HL-60 (cell line): ENCODE measurements at regions not wholly inside any gene's neighbourhood (a gene's known extent, or its start where the extent isn't known, plus 50 kb on each side); places are given as distances from the start of the nearest gene placed in this dataset.

Experiments
- DNase-seq, 2 experiments: peaks; one replicate each; pipeline ENCODE4 v3.0.0-alpha.2; 2010 to 2020; ENCODE audit warnings: low read depth in 1 of 2, low spot score in 1 of 2
- H3K27ac ChIP-seq: fragments of 250-450 bp; sonication (Bioruptor Pico); replicated peaks from 2 replicates; pipeline ENCODE4 v1.5.1; 2020; ENCODE audit warnings: mild to moderate bottlenecking, moderate library complexity
- H3K27me3 ChIP-seq: fragments of 250-450 bp; sonication (Bioruptor Pico); 2 replicates; pipeline ENCODE4 v1.5.1; 2021; ENCODE audit warnings: mild to moderate bottlenecking, moderate library complexity; ENCODE audit not compliant: insufficient read depth, poor library complexity, severe bottlenecking
- H3K4me3 ChIP-seq: replicated peaks from 2 replicates; pipeline ENCODE4 v1.5.1; 2011; ENCODE audit warnings: mild to moderate bottlenecking, control low read depth, low read length; ENCODE audit not compliant: insufficient read depth
- GABPA ChIP-seq: IDR thresholded peaks from 2 replicates; pipeline ENCODE4 v1.6.1; 2012; ENCODE audit warnings: low read depth
- POLR2AphosphoS5 ChIP-seq: IDR thresholded peaks from 2 replicates; pipeline ENCODE4 v1.6.1; 2012; ENCODE audit warnings: low read depth
- SPI1 ChIP-seq: IDR thresholded peaks from 2 replicates; pipeline ENCODE4 v1.6.1; 2012; ENCODE audit warnings: low read depth, mild to moderate bottlenecking, borderline replicate concordance
- TF ChIP-seq, protein P1 (sequence below): IDR thresholded peaks from 2 replicates; pipeline ENCODE4 v1.6.1; 2012; ENCODE audit warnings: low read depth; ENCODE audit not compliant: insufficient replicate concordance
- TF ChIP-seq, protein P2 (sequence below): IDR thresholded peaks from one replicate; pipeline ENCODE4 v1.5.1; 2011; ENCODE audit warnings: low read length, control low read depth, inconsistent platforms; ENCODE audit not compliant: insufficient read depth

DNA sequence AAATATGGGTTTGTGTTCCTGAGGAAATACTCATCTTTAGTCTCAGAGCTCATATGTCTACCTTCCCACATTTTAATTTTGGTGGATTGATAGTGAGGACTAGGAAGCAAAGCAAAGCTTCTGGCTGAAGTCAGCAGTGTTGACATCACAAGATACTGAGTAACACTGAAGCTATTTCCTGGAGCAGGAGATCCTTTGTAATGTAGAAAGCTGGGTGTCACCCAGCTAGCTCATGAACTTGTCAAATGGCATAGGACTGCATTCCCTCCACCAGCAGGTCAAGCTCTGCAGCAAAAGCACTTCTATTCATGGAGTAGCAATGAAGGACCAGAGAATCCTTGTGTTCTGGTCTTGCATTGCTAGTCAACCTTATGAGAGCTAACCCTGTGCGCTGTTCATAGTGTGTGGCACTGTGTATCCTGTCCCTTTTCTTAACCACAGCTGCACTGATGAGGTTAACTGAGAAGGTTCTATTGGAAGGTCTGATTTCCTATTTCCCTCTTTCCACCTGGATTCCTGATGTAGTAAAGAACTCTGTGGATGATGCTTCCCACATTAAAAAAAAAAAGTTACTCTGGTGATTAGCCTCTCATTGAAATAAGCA is 94.8 kb upstream of the ZNF804B start:
- DNase-seq = no peak
- H3K27ac ChIP-seq = no peak overlapping the region
- H3K27me3 ChIP-seq = no peaks in the 10 kb centered on the region
- TF ChIP-seq SPI1 (no peak), GABPA (no peak)
- TF ChIP-seq, protein P1, sequence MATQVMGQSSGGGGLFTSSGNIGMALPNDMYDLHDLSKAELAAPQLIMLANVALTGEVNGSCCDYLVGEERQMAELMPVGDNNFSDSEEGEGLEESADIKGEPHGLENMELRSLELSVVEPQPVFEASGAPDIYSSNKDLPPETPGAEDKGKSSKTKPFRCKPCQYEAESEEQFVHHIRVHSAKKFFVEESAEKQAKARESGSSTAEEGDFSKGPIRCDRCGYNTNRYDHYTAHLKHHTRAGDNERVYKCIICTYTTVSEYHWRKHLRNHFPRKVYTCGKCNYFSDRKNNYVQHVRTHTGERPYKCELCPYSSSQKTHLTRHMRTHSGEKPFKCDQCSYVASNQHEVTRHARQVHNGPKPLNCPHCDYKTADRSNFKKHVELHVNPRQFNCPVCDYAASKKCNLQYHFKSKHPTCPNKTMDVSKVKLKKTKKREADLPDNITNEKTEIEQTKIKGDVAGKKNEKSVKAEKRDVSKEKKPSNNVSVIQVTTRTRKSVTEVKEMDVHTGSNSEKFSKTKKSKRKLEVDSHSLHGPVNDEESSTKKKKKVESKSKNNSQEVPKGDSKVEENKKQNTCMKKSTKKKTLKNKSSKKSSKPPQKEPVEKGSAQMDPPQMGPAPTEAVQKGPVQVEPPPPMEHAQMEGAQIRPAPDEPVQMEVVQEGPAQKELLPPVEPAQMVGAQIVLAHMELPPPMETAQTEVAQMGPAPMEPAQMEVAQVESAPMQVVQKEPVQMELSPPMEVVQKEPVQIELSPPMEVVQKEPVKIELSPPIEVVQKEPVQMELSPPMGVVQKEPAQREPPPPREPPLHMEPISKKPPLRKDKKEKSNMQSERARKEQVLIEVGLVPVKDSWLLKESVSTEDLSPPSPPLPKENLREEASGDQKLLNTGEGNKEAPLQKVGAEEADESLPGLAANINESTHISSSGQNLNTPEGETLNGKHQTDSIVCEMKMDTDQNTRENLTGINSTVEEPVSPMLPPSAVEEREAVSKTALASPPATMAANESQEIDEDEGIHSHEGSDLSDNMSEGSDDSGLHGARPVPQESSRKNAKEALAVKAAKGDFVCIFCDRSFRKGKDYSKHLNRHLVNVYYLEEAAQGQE = no peak
- H3K4me3 ChIP-seq = no peak overlapping the region

DNA sequence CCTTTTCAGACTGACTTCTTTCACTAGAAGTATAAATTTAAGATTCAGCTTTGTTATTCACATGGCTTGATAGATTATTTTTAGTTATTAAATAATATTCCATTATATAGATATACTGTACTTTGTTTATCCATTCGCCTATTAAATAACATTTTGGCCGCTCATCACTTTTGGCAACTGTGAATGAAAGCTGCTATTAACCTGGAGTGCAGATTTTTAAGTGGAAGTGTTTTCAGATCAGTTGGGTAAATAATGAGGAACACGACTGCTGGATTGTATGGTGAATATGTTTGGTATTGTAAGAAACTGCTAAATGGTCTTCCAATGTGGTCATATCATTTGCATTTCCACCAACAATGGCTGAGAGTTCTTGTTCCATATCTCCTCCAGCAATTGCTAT is 97.6 kb upstream of the ZNF804B start:
- DNase-seq = no peak
- Histone ChIP-seq H3K27ac (no peak overlapping the region), H3K4me3 (no peak overlapping the region), H3K27me3 (no peaks in the 10 kb centered on the region)
- TF ChIP-seq POLR2AphosphoS5 (no peak), GABPA (no peak), SPI1 (no peak)
- TF ChIP-seq, protein P2, sequence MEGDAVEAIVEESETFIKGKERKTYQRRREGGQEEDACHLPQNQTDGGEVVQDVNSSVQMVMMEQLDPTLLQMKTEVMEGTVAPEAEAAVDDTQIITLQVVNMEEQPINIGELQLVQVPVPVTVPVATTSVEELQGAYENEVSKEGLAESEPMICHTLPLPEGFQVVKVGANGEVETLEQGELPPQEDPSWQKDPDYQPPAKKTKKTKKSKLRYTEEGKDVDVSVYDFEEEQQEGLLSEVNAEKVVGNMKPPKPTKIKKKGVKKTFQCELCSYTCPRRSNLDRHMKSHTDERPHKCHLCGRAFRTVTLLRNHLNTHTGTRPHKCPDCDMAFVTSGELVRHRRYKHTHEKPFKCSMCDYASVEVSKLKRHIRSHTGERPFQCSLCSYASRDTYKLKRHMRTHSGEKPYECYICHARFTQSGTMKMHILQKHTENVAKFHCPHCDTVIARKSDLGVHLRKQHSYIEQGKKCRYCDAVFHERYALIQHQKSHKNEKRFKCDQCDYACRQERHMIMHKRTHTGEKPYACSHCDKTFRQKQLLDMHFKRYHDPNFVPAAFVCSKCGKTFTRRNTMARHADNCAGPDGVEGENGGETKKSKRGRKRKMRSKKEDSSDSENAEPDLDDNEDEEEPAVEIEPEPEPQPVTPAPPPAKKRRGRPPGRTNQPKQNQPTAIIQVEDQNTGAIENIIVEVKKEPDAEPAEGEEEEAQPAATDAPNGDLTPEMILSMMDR = no peak
- TF ChIP-seq, protein P1 = no peak

DNA sequence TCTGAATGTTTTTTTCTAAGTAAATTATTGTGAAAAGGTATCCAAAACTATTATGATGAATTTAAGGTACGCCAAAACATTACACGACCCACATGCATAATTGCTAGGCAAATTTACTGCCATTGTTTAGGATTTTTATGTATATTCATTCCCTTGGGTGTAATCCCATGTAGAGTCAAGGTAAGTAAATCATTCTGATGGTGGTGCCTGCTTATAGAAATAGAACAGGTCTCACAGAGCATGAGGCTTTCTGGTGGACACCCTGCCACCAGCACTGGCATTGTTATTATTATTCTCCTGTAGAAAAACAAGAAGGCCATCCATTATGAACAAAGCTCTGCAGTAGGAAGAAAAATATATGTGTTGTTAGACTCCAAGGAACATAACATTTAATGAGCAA is 111.7 kb upstream of the ZNF804B start:
- no peak for TF ChIP-seq GABPA
- TF ChIP-seq, protein P1 = no peak
- no peak for TF ChIP-seq POLR2AphosphoS5
- no peak for TF ChIP-seq SPI1
- TF ChIP-seq, protein P2 = no peak
- Histone ChIP-seq H3K27me3 (no peaks in the 10 kb centered on the region), H3K4me3 (no peak overlapping the region), H3K27ac (no peak overlapping the region)
- DNase-seq = no peak
